DLD1 (cell line): ENCODE measurements at regions not wholly inside any gene's neighbourhood (a gene's known extent, or its start where the extent isn't known, plus 50 kb on each side); places are given as distances from the start of the nearest gene placed in this dataset.
"Not testable (repeated sequence)": the region's sequence is repeated elsewhere in the genome, so short reads cannot be mapped to it uniquely, and the experiment has no call there.

Source experiments
- in situ Hi-C: cut with HindIII; loops from 2 replicates; pipeline ENCODE4 v1.10.0; 2017; ENCODE audit warnings: low sequenced_read_pairs

DNA sequence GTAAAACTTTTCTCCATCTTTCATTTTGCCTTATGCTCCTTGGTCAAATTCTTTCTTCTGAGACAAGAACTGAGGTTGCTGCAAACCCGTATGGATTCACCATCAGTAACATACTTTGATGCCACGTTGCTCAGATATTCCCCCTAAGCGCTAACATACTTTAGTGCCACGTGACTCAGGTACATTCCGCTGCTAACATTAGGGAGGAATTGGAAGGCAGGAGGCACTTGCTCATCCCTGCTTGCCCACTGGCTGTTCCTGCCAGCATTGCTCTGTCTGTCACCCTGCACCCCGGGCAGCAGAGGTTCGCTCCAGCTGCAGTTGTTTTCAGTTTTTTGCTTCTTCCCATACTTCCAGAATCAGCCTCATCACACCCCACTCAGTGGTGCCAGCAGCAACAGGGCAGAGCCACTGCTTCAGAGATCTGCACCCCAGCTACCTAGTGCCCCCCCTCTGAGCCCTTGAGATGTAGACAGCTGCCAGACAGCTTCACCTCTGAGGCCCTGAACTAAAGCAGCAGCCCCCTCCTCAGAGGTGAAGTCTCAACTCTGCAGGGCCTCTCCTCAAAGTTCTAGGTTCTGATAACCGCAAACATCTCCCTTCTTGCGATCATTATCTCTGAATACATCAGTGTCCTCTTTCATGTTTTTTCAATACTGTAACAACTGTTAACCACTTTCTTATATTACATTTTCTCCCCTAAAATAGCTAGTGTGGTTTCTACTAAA is 228.0 kb upstream of the KIF2A start:
- in situ Hi-C loops, result no loop called here

DNA sequence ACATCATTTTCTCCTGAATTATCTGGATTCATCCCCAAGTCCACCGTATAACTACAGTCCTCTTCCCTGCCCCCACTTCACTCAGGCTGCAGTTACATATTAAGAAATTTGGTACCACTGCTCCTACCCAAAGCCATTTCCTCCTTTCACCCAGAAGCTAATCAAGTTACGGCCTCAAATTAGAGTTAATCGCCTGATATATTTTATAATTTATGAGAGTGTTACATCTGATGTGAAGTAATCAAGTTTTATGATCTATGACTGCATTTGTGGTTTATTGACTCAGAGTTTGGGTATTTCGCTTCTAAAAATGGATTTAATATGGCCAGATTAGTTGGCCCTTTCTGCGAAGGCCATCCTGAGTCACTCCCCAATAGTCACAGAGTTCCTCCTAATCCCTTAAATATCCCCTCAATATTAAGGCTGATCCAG is 223.6 kb upstream of the KIF2A start:
- in situ Hi-C loops, result no loop called here

DNA sequence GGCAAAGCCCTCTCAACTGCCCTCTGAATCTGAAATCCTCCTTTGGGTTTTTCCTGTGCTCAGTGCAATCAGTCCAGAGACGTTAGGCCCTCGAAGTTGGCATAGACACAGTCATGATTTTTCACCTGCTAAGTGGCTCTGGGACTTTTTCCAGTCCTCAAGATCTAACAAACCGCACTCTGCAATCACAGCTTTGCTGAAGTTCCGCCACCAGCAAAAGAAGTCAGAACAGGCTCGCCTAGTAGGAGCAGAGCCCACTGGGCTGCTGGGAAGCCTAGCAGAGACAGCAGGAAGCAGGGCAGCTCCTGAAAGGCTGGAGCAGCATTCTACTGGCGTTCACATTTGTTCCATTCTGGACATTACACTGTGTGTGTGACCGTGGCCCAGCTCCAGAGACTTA is 222.8 kb upstream of the KIF2A start:
- in situ Hi-C loops, result no loop called here

DNA sequence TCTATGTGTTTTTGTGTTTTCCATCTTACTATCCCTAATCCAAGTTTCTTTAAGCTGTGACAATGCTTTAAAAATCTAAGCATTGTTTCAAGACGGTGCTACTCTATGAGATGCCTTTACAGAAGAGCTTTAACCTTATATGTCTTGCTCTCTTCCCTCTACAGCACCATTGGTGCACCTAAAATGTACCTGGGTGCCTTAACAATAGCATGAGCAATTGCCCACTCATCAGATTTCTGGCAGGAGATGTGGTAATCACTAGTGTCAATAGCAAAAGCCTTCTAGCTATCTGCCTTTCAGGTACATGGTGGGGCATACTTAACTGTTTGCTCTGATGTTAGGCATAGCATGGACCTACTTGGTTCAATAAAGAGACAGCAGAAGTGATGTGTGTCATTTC is 222.3 kb upstream of the KIF2A start:
- in situ Hi-C loops, result no loop called here

DNA sequence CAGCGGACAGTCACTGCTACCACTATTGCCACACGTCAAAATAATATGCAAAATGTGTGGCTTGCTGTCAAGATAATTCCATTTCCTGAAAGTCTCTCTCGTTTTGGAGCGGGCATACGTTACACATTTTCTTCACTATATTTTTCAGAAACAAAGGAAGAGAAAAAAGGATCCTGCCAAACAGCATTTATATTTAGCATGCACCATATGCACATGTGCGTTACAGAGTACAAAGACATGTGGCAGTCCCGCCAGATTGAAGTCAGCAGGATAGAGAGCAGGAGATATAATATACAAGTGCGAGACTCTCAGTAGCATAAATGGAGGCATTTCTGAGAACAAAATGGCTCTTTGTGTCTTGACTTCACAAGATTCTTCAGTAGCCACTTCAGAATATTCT is 221.6 kb upstream of the KIF2A start:
- in situ Hi-C loops, result no loop called here

DNA sequence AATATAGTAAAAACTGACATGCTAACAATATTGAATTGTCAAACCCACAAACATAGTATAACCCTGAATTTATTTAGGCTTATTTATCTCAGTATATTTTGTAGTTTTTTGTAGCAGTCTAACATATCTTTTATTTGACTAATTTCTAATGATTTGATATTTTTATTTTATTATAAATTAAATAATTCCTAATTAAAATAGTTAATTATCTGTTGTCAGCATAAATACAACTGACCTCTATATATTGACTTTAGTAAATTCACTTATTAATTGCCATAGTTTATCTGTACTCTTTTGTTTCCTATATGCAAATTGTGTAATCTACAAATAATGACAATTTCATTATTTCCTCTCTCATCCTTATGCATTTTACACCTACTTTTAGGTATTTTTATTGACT is 215.1 kb upstream of the KIF2A start:
- in situ Hi-C loops, result no loop called here

DNA sequence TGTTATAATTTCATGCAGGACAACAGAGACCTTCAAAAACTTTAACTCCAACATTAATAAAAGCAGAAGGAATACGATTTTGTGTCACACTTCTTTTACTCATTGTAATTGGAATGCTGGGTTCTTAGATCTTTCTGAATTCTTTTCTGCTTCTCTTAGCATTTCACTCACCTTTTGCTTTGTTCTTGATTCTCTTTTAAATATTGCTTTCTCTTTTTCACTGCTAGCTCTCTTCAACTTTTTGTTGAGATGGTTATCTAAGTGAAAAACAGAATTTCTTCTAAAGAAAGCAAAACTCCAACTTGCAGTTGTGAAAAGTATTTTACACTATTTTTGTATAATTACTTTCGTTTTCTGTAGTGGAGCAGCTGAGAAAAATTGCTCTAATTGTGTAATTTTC is 212.6 kb upstream of the KIF2A start:
- in situ Hi-C loops, result no loop called here

DNA sequence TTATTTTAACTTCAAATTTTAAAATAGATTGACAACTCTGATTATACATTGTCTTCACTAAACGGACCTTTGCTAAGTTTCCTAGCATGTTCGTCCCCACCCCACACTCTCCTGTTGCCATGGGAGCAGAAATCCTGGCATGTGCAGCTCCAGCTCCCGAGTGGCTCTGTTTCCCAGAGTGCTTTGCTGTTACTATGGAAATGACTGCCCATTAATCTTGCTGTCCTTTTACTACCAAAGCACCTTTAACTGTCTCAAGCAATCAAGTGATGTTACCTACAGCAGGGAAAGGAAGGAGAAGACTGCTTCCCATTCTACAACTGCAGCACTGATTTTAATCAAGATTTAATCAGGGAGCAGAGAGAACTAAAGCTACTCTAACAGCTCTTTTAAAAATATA is 212.0 kb upstream of the KIF2A start:
- in situ Hi-C loops, result no loop called here

DNA sequence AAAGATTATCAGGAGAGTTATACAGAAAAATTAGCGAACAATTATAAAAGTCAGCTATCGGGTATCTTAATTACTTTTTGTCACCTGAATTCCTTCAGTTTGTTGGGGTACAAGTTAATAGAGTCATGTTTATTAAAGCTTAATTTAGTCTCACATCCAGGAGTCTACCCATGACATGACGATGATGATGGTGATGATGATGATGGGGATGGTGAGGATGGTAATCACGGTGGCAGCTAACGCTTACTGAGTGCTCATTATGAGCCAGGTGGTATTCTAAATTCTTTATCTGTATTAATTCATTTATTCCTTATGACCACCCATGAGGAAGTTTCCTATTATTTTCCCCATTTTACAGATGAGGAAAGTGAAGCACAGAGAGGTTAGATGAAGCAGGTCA is 208.6 kb upstream of the KIF2A start:
- in situ Hi-C loops, result no loop called here

DNA sequence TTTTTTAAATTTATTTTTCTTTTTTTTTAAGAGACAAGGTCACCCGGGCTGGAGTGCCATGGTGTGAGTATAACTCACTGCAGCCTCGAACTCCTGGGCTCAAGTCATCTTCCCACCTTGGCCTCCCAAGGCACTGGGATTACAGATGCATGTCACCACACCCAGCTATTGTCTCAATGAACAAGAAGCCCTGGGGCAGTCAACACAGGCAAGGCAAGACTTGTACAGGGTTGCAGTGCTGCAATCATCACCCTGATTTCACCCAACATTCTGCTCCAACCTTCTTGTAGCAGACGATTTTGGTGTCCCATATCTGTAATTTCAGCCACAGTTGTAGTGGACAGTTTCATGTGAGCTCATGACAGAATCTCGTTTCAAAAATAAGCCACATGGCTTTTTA is 205.8 kb upstream of the KIF2A start:
- in situ Hi-C loops, result no loop called here

DNA sequence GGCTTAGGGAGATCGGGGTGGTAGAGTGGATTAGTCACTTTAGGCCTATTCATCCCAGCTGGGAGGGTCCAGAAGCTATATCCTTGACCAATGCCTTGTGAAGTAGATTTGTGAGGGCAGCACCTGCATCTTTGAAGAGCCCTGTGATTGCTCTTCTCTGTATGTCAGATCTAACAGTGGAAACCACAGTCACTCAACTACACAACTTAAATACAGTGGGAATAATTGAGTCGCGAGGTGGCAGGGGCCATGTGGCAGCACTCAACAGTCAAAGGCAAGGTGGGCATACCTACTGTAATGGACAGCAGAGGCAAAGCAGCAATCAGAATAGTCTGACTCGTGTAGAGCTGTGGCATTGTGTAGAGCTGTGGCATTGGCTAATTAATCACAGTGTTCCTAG is 202.1 kb upstream of the KIF2A start:
- in situ Hi-C loops, result not testable (repeated sequence)

DNA sequence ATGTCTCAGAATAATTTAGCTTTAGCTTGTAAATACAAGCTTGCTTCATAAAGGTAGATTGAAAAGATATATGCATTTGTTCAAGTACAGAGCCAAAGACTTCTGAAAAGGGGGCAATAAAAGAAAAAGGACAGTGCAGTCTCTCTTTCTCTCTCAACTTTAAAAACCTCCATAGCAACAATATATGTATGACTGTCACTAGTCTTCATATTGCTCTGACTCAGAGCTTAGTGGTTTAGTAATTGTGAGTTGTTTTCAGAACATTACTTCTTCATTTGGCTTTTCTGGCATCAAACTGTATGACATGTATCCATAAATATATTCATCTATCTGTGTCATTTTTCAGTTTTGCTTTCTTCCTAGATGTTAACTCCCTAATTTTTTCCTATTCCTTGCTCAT is 194.6 kb upstream of the KIF2A start:
- in situ Hi-C loops, result no loop called here

DNA sequence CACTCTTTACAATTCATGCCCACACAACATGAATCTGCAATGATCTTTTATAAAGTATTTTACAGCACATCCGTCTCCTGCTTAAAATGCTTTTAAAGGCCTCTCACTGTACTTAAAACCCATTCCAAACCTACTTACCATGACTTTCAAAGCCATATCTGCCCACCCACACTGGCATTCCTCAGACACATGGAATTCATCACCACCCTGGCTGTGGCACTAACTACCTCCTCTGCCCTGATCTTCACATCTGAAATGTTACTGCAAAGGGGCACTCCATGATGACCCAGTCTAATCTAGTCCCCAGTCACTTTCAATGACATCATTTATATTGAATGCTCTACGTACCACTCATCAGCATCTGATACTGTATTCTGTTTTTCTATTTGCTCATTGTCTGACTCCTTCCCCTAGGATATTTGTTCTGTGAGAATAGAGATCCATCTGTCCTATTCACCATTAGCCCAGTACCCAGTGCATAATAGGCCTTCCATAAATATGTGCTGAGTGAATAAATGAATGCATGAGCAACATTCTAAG is 193.2 kb upstream of the KIF2A start:
- in situ Hi-C loops, result no loop called here

DNA sequence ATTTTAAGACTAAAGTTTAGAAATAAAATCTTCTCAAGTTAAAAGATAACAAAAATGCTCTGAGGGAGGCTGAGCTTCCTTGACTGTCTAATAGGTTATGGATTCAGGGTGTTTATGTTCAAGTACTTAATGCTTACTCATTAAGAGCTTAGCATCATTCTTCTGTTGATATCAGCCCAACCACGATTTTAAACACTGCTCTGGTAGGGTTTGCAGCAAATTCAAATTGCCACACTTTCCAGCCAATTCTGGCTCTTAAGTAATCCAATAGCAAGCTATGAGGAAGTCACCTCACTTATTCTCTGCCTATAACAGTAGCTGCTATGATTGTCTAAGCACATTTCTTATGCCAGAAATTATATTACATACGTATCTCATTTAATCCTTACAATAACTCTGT is 191.0 kb upstream of the KIF2A start:
- in situ Hi-C loops, result no loop called here

DNA sequence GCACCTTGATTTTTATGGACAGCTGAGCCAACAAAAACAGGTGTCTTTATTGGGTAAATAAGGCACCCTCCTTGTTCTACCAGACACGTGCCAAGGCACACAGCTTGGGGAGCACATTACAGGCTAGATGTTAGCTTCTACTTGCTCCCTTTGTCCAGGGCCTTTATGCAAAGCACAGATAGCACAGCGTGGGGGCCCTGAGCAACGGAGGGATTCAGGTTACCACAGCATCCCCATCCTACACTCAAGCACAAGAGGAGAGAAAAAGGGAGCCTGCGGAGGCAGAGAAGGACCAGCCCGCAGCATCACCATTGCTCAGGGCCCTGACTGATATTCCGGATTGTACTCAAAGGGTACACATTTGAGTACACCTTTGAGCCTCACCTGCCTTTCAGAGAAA is 181.7 kb upstream of the KIF2A start:
- in situ Hi-C loops, result no loop called here

DNA sequence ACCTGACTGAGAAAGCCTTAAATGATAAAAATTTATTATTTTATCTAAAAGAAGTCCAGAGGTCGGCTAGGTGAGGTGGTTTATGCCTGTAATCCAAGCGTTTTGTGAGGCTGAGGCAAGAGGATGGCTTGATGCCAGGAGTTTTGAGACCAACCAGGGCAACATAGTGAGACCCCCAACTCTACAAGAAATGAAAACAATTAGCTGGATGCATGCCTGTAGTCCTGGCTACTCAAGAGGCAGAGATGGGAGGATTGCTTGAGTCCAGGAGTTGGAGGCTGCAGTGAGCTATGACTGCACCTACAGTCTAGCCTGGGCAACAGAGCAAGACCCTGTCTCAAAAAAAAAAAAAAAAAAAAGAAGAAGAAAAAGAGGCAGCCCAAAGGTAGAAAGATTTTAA is 179.9 kb upstream of the KIF2A start:
- in situ Hi-C loops, result no loop called here

DNA sequence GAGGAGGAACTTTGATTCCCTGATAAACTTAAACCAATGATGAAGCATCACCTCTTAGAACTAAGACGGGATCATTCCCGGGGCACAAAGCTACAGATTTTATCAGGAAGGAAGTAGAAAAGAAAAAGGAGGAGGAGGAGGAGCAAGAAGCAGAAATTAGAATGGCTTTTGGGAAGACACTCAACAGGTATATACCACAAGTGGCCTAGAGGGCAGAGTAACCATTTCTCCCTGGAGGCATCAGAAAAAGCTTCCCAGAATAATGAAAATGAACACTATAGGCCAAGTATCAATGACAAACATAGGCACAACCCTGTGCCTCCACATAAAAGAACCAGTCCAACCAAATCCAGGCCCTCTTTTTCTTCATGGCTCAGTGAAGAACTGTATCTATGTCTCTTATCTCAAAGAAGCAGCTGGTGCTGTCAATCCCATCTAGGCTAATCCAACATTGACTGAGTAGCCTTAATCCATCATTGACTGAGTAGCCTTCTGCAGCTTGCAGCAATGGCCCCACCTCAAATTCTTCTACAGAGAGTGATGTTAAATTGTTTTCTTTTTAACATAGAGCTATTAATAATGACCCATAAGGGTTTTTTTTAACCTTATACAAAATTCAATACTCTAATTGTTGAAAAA is 178.8 kb upstream of the KIF2A start:
- in situ Hi-C loops, result no loop called here

DNA sequence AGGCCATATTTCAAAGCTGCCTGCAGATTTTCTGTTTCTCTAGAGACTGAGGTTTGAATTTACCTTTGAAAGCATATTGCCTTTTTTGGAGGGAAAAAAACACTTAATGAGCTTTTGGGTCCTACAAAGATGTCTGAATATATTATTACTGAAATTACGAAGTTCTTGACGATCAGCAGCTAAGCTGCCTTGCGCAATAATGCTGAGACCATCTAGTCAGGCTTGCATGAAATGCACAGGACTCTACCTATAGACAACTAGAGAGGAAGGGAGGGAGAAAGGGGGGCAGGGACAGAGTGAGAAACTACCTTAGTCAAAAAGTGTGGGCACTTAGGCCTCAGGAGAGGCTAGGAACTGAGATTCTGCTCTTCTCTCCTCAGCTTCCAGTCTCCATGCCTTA is 175.9 kb upstream of the KIF2A start:
- in situ Hi-C loops, result no loop called here

DNA sequence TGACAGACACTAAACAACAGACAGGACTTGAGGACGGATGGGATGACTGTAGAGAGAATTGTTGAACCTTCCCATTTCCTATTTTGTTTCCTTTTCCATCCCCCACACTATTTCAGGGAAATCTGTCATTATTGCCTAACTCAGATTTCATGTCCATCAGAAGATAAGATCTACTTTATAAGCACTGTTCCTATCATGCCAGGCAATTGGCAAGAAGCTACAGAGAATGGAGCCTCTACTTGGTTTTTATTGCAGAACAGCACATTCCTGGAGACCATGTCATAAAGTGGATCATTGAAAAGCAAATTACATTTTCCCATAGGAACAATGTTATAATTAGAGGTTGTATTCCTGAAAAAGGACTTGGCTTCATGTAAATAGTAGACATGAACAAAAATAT is 173.7 kb upstream of the KIF2A start:
- in situ Hi-C loops, result no loop called here

DNA sequence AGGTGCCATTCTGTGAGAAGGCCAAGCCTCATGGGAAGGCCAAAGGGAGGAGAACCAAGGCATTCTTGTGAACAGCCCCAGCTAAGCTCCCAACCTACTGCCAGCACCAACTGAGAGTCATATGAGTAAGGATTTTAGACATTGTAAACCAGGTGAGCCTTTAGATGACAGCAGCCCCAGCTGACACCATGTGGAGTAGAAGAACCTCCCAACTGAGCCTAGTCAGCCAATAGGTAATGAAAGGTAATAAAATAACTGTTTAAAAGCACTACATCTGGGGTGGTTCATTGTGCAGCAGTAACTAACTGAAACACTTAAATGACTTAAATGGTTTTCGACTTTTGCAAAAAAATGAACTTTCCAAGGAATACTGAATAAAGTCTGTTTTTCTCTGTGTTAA is 172.6 kb upstream of the KIF2A start:
- in situ Hi-C loops, result no loop called here

DNA sequence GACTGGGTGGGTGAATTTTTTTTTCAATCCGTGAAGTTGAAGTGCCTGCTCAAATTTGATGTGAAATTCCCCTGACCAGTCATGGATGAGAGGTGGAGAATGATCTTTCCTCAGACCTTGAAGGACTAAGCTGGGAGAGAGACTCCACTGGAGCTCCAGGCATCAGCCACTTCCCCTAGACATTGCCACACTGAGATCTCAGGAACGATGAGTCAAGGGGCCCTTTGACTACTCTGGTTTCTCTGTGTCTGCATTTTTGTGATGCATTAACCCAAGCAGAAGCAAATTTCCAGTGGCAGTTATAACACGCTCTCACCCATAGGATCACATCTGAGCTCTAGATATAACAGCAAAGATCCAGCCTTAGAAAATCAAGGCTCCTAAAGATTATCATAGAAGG is 171.2 kb upstream of the KIF2A start:
- in situ Hi-C loops, result no loop called here

DNA sequence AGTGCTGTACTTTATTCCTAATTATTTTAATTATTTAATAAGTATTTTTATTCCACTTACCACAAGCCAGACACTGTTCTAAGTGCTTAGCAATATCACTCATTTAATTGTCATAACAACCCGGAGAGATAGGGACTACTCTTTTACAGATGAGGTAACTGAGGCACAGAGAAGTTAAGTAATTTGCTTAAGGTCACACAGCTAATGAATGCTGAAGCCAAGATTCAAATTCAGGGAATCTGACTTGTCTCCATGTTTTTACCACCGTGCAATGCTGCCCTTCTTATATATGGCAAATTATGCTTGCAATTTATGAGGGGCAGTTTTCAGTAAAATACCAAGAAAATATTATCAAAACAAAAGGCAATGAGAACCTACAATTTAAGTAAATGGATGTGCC is 168.4 kb upstream of the KIF2A start:
- in situ Hi-C loops, result no loop called here

DNA sequence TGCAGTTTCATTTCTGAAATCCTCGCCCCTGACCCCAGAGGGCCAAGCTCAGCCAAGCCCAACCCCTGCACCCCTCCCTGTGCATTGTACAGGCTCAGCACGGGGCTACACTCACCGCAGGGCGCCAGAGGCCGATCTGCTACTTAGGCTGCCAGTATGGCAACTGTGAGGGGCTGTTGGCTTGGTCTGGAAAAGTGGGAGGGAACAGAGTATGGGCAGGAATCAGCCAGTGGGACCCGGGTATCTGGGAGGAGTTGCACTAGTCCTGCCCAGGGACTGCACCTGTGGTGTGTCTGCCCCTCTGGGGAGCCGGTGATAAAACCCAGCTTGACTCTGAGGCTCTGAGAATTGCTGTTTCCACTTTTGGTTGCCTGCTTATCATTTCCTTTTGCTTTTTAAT is 167.4 kb upstream of the KIF2A start:
- in situ Hi-C loops, result no loop called here
